Keratinocyte (primary cell): ENCODE measurements at regions not wholly inside any gene's neighbourhood (a gene's known extent, or its start where the extent isn't known, plus 50 kb on each side); places are given as distances from the start of the nearest gene placed in this dataset.

Source experiments
- DNase-seq: peaks from one replicate; pipeline ENCODE4 v3.0.0-alpha.2; 2011; ENCODE audit warnings: low read depth, missing footprints, low spot score
- FAIRE-seq: peaks from 2 replicates; lab custom pipeline; 2011; peaks lifted over from hg19 to GRCh38; lab: Jason Lieb, UNC
- H2AFZ ChIP-seq: 2 replicates; pipeline ENCODE4 v1.6.0; 2012; ENCODE audit warnings: low read length, control low read depth, inconsistent platforms; ENCODE audit not compliant: control insufficient read depth
- H3K27ac ChIP-seq: 2 replicates; pipeline ENCODE4 v1.5.1; 2011; ENCODE audit warnings: low read length; ENCODE audit not compliant: control insufficient read depth, insufficient read depth
- H3K27me3 ChIP-seq: 3 replicates; pipeline ENCODE4 v1.6.0; 2011; ENCODE audit warnings: low read length; ENCODE audit not compliant: control insufficient read depth, insufficient read depth; ENCODE audit errors: extremely low read depth
- H3K36me3 ChIP-seq, 2 experiments: 2 replicates in 1 of 2; 3 replicates in 1 of 2; pipeline ENCODE4 v1.5.1; 2011; ENCODE audit warnings: low read length in 2 of 2, mild to moderate bottlenecking in 1 of 2; ENCODE audit not compliant: control insufficient read depth in 2 of 2, insufficient read depth in 2 of 2; ENCODE audit errors: extremely low read depth in 1 of 2
- H3K4me1 ChIP-seq: 3 replicates; pipeline ENCODE4 v1.5.1; 2011; ENCODE audit warnings: low read length; ENCODE audit not compliant: control insufficient read depth, insufficient read depth; ENCODE audit errors: extremely low read depth
- H3K4me2 ChIP-seq: 3 replicates; pipeline ENCODE4 v1.6.0; 2011; ENCODE audit warnings: low read depth, low read length; ENCODE audit not compliant: control insufficient read depth, insufficient read depth; ENCODE audit errors: extremely low read depth
- H3K4me3 ChIP-seq, 3 experiments: fragments of 200-600 bp in 1 of 3; sonication (generic) in 1 of 3; 2 replicates in 2 of 3; 3 replicates in 1 of 3; pipeline ENCODE4 v1.5.1; 2011 to 2016; ENCODE audit warnings: low read length in 3 of 3, mild to moderate bottlenecking in 3 of 3, control low read depth in 2 of 3, inconsistent platforms in 1 of 3, low read depth in 1 of 3, mixed read lengths in 1 of 3, mixed run types in 1 of 3, moderate library complexity in 1 of 3; ENCODE audit not compliant: control insufficient read depth in 2 of 3, insufficient read depth in 2 of 3; ENCODE audit errors: extremely low read depth in 1 of 3
- H3K79me2 ChIP-seq: 2 replicates; pipeline ENCODE4 v1.6.0; 2012; ENCODE audit warnings: low read length; ENCODE audit not compliant: control insufficient read depth, insufficient read depth
- H3K9ac ChIP-seq: 3 replicates; pipeline ENCODE4 v1.6.0; 2011; ENCODE audit warnings: low read length; ENCODE audit not compliant: control insufficient read depth, insufficient read depth; ENCODE audit errors: extremely low read depth
- H3K9me1 ChIP-seq: 3 replicates; pipeline ENCODE4 v1.6.0; 2011; ENCODE audit warnings: low read length; ENCODE audit not compliant: control insufficient read depth, insufficient read depth; ENCODE audit errors: extremely low read depth
- H3K9me3 ChIP-seq: 2 replicates; pipeline ENCODE4 v1.5.1; 2012; ENCODE audit warnings: low read depth, low read length; ENCODE audit not compliant: control insufficient read depth
- H4K20me1 ChIP-seq: 3 replicates; pipeline ENCODE4 v1.6.0; 2011; ENCODE audit warnings: low read length; ENCODE audit not compliant: control insufficient read depth, insufficient read depth; ENCODE audit errors: extremely low read depth
- EZH2 ChIP-seq: IDR thresholded peaks from one replicate; pipeline ENCODE4 v1.6.1; 2012; ENCODE audit warnings: inconsistent platforms, mild to moderate bottlenecking, low read length, moderate library complexity
- dilution Hi-C: fragments of 300-500 bp; cut with MboI; formaldehyde crosslinking; loops from one replicate; pipeline ENCODE4 v1.7.0; 2020; ENCODE audit warnings: low sequenced_read_pairs; ENCODE audit not compliant: extremely low pct_ligation_motif_present
- TF ChIP-seq, protein P1 (sequence below), 3 experiments: IDR thresholded peaks in 1 of 3; conservative IDR thresholded peaks in 1 of 3; optimal IDR thresholded peaks in 1 of 3; 2 replicates in 2 of 3; 3 replicates in 1 of 3; pipeline versions ENCODE3 to v1.5.1; 2011; ENCODE audit warnings: low read length in 3 of 3, mild to moderate bottlenecking in 3 of 3, moderate library complexity in 2 of 3, control low read depth in 1 of 3, inconsistent platforms in 1 of 3; ENCODE audit not compliant: insufficient read depth in 2 of 3; ENCODE audit errors: extremely low read depth in 1 of 3

- no peaks in the 10 kb centered on the region for H3K4me1 ChIP-seq
- H3K9ac ChIP-seq: no peak overlapping the region
- H3K4me2 ChIP-seq: no peak overlapping the region
- dilution Hi-C loops: no loop called here
- no peaks in the 10 kb centered on the region for H3K79me2 ChIP-seq
- no peaks in the 10 kb centered on the region for H4K20me1 ChIP-seq
- H3K36me3 ChIP-seq: no peaks in the 10 kb centered on the region
- H3K9me1 ChIP-seq: no peaks in the 10 kb centered on the region
- FAIRE-seq: no peak
- H3K27ac ChIP-seq: no peak overlapping the region
- no peak overlapping the region for H3K4me3 ChIP-seq
- DNase-seq: no peak
- H3K27me3 ChIP-seq: no peaks in the 10 kb centered on the region
- no peaks in the 10 kb centered on the region for H3K9me3 ChIP-seq
- no peak overlapping the region for H2AFZ ChIP-seq
- TF ChIP-seq, protein P1, sequence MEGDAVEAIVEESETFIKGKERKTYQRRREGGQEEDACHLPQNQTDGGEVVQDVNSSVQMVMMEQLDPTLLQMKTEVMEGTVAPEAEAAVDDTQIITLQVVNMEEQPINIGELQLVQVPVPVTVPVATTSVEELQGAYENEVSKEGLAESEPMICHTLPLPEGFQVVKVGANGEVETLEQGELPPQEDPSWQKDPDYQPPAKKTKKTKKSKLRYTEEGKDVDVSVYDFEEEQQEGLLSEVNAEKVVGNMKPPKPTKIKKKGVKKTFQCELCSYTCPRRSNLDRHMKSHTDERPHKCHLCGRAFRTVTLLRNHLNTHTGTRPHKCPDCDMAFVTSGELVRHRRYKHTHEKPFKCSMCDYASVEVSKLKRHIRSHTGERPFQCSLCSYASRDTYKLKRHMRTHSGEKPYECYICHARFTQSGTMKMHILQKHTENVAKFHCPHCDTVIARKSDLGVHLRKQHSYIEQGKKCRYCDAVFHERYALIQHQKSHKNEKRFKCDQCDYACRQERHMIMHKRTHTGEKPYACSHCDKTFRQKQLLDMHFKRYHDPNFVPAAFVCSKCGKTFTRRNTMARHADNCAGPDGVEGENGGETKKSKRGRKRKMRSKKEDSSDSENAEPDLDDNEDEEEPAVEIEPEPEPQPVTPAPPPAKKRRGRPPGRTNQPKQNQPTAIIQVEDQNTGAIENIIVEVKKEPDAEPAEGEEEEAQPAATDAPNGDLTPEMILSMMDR (optimal IDR thresholded peaks at IDR 0.05 in 1 of 3, IDR thresholded peaks at IDR 0.05 in 1 of 3, conservative IDR thresholded peaks at IDR 0.05 in 1 of 3; ENCODE audit: extremely low read depth in 1 of 3, insufficient read depth in 2 of 3, low read length in 3 of 3): no peak
- TF ChIP-seq EZH2: no peak
Measured at GRCh38 chr9:88816141-88816540, 175.1 kb upstream of the S1PR3 start.

GRCh38 chr9:88816591-88816990 lies 174.7 kb upstream of the S1PR3 start:
- no peak overlapping the region for H3K9ac ChIP-seq
- dilution Hi-C loops: no loop called here
- no peaks in the 10 kb centered on the region for H3K4me1 ChIP-seq
- DNase-seq (no peak), FAIRE-seq (no peak)
- no peaks in the 10 kb centered on the region for H3K9me3 ChIP-seq
- no peaks in the 10 kb centered on the region for H3K36me3 ChIP-seq
- no peak overlapping the region for H3K27ac ChIP-seq
- H3K27me3 ChIP-seq: no peaks in the 10 kb centered on the region
- no peak overlapping the region for H3K4me2 ChIP-seq
- TF ChIP-seq, protein P1 (optimal IDR thresholded peaks at IDR 0.05 in 1 of 3, IDR thresholded peaks at IDR 0.05 in 1 of 3, conservative IDR thresholded peaks at IDR 0.05 in 1 of 3; ENCODE audit: extremely low read depth in 1 of 3, insufficient read depth in 2 of 3, low read length in 3 of 3): no peak
- no peak for TF ChIP-seq EZH2
- no peaks in the 10 kb centered on the region for H3K9me1 ChIP-seq
- H3K4me3 ChIP-seq: no peak overlapping the region
- no peaks in the 10 kb centered on the region for H3K79me2 ChIP-seq
- H2AFZ ChIP-seq: no peak overlapping the region
- H4K20me1 ChIP-seq: no peaks in the 10 kb centered on the region
